ENCODE measurements at regions not wholly inside any gene's neighbourhood (a gene's known extent, or its start where the extent isn't known, plus 50 kb on each side); places are given as distances from the start of the nearest gene placed in this dataset.

- H3K23ac ChIP-seq (ENCODE audit: insufficient read length, low read depth, low read length): no peak overlapping the region
- H3K79me2 ChIP-seq (ENCODE audit: insufficient read depth, low read length): no peaks in the 10 kb centered on the region
- Mint-ChIP-seq H3K4me3 (no peak overlapping the region), H3K36me3 (ENCODE audit: insufficient read depth in 1 of 3, low read depth in 3 of 3) (0 out of 7 replicates have a peak, but pooled peaks cover 0 to 5% (median 0%) of the 10 kb centered on the region in 3 experiments), H3K27ac (no peak overlapping the region), H3K4me1 (peaks cover 6 to 8% of the 10 kb centered on the region in 2 experiments), H3K9me3 (peaks cover 6 to 9% of the 10 kb centered on the region in 2 experiments; a peak in 4 of 5 replicates), H3K27me3 (ENCODE audit: low read depth) (peaks cover 4% of the 10 kb centered on the region; the same call in 1 of the 2 replicates)
- no peak overlapping the region for H2BK5ac ChIP-seq (ENCODE audit: insufficient read length, low read length)
- H2AFZ ChIP-seq (ENCODE audit: low read length): no peak overlapping the region
- no peak overlapping the region for H2BK120ac ChIP-seq (ENCODE audit: low read depth, low read length, poor library complexity, severe bottlenecking)
- H3T11ph ChIP-seq (ENCODE audit: low read length): no peak overlapping the region
- no peak overlapping the region for H2BK12ac ChIP-seq (ENCODE audit: insufficient read length, low read depth, low read length)
- H3K9me3 ChIP-seq (ENCODE audit: control insufficient read depth, low read depth, low read length): no peaks in the 10 kb centered on the region
- H3K4ac ChIP-seq (ENCODE audit: low read depth, low read length): no peak overlapping the region
- no peak overlapping the region for H4K5ac ChIP-seq (ENCODE audit: insufficient read length, low read depth, low read length)
- no peak overlapping the region for H4K91ac ChIP-seq (ENCODE audit: insufficient read length, low read depth, low read length)
- no peak overlapping the region for H3K27ac ChIP-seq (ENCODE audit: insufficient read length, low read depth, low read length)
- H4K8ac ChIP-seq (replicated peaks; ENCODE audit: insufficient read length, low read depth, low read length): no peak overlapping the region
- H2BK20ac ChIP-seq (ENCODE audit: low read depth, low read length, poor library complexity, severe bottlenecking): no peak overlapping the region
- H3K23me2 ChIP-seq (ENCODE audit: insufficient read length, low read depth, low read length, poor library complexity, severe bottlenecking): no peaks in the 10 kb centered on the region
- no peak for DNase-seq
- no peak overlapping the region for H3K9ac ChIP-seq (ENCODE audit: extremely low read depth, insufficient read length, low read length)
- WGBS (ENCODE audit: extremely low coverage, insufficient read length, low lambda C conversion rate): no CpG with 5 or more reads among the region's 8 CpGs
- H3K79me1 ChIP-seq (ENCODE audit: insufficient read depth, low read depth, low read length, poor library complexity, severe bottlenecking): no peaks in the 10 kb centered on the region
- no peaks in the 10 kb centered on the region for H3K27me3 ChIP-seq (ENCODE audit: insufficient read depth, low read length)
- no peak overlapping the region for H3K4me2 ChIP-seq (ENCODE audit: insufficient read depth, insufficient read length, low read length)
- no peak overlapping the region for H2BK15ac ChIP-seq (ENCODE audit: low read depth, low read length)
- no peak overlapping the region for H3K14ac ChIP-seq (ENCODE audit: insufficient read depth, low read length)
- no peak for TF ChIP-seq CTCF (conservative IDR thresholded peaks at IDR 0.05)
- no peak overlapping the region for H2AK5ac ChIP-seq (ENCODE audit: insufficient read length, low read length)
- H3K56ac ChIP-seq (ENCODE audit: insufficient read length, low read depth, low read length): no peak overlapping the region
- no peaks in the 10 kb centered on the region; the same call in 1 of the 2 replicates for H3K4me1 ChIP-seq (ENCODE audit: insufficient read depth, low read length)
- no peaks in the 10 kb centered on the region for H4K20me1 ChIP-seq (ENCODE audit: control insufficient read depth, insufficient read depth, insufficient read length)
- no peak overlapping the region for H3K18ac ChIP-seq (ENCODE audit: insufficient read length, low read depth, low read length)
These were observed 97.6 kb downstream of the TENT4A start for GRCh38 chr5:6810641-6811405.

Measured in H9 (cell line).